Hematopoietic multipotent progenitor cell treated with erythropoietin and hydrocortisone succinate and interleukin-3 and kit ligand, for 15 days (in vitro differentiated cells): ENCODE measurements at regions not wholly inside any gene's neighbourhood (a gene's known extent, or its start where the extent isn't known, plus 50 kb on each side); places are given as distances from the start of the nearest gene placed in this dataset.

Experiments
- DNase-seq: peaks from one replicate; pipeline ENCODE4 v3.0.0-alpha.2; 2015; ENCODE audit warnings: low spot score

- no peak for DNase-seq
These were observed 160.9 kb upstream of the CSF3R start for GRCh38 chr1:36643371-36644270.

DNA sequence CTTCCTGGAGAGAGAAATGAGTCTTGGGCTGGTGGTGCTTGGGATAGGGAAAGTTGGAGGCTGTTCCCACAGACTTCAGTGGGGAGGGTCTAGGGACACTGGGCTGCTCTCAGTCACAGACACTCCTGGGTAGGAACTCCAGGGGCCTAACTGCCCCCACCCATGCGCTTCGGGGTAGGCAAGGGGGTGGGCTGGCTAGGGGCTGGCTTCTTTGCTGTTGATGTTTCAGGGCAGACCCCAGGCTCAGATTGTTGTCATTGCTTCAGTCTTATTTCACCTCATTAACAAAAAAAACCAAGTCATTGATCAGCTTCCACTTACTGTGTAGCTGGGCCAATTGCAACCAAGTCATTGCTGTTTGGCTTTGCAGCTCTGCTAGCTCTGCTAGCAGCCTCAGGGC lies 160.1 kb upstream of the CSF3R start:
- no peak for DNase-seq

GRCh38 chr1:36641776-36642175 lies 159.1 kb upstream of the CSF3R start:
- no peak for DNase-seq

DNA sequence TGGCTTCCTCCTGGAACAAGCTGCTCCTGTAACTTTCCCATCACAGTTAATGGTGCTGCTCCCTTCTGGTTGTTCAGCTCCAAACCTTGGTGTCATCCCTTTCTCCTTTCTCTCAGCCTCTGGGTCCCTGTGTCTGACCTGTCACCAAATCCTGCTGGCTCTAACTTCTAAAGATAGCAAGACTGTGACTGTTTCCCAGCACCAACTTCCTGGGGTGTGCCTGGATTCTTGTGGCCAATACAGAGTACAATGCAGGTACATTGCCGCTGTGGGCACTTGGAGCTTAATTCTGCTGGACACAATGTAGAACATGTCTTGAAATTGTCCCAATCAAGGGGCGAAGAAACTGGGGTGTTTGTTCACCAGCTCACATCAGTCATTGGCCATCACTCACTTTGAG lies 156.7 kb upstream of the CSF3R start:
- DNase-seq = no peak

- DNase-seq = no peak
These were observed 155.6 kb upstream of the CSF3R start for GRCh38 chr1:36638268-36638667.

DNA sequence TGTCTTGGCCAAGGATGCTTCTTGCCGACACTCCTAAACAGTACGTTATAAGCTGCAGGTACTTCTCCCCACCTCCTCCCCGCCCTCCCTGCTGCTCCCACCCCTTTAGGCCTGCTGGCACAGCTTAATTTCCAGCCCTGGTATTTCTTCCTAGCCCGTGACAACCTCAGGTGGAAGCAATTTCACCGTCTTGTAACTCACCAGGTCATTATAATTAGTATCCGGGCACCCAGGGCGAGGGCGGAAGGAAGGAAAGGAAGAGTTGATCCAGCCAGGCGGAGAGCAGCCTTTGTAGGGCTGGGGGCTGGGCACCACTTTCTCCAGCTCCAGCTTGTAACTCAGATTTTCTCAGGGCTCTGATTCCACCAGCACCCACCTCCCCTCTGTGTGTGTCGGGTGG lies 153.5 kb upstream of the CSF3R start:
- DNase-seq = no peak

- DNase-seq = no peak
These were observed 152.6 kb upstream of the CSF3R start for GRCh38 chr1:36635284-36635683.

- DNase-seq = no peak
These were observed 146.1 kb upstream of the CSF3R start for GRCh38 chr1:36628804-36629203.

GRCh38 chr1:36626435-36626834 lies 143.7 kb upstream of the CSF3R start:
- DNase-seq = no peak

- DNase-seq = no peak
These were observed 143.2 kb upstream of the CSF3R start for GRCh38 chr1:36625935-36626310.

DNA sequence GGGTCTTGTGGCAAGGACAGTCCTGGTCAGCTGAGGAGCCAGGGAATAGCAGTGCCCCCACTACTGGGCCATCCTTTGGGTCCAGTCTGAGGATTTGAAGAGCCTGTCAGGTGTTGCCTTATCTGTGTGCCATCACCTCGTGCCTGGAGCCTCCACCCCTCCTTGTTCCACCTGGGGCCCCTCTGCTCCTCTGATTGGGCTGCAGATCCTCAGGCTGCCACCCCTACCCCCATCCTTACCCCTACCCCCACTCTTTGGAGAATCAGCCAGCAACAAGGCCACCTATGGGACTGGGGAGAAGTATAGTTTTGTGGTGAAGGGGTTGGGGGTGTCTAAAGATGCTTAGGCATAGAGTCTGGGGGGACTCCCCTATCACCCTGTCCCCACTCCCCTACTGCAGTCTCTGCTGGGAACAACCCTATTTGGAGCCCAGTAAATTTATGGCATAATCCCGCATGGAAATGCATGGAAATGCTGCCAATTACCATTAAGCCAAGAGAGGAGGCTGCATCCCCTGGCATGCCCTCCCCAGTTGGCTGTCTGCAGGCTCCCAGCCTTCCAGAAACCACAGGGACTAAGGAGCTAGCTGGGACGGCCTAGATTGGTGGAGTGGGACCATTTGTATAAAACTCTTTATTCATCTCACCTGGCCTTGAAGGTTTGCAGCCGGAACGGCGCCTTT lies 142.7 kb upstream of the CSF3R start:
- DNase-seq = no peak

GRCh38 chr1:36624466-36624865 lies 141.8 kb upstream of the CSF3R start:
- DNase-seq = no peak

- no peak for DNase-seq
These were observed 140.3 kb upstream of the CSF3R start for GRCh38 chr1:36622741-36623648.

GRCh38 chr1:36621531-36621930 lies 138.8 kb upstream of the CSF3R start:
- no peak for DNase-seq

DNA sequence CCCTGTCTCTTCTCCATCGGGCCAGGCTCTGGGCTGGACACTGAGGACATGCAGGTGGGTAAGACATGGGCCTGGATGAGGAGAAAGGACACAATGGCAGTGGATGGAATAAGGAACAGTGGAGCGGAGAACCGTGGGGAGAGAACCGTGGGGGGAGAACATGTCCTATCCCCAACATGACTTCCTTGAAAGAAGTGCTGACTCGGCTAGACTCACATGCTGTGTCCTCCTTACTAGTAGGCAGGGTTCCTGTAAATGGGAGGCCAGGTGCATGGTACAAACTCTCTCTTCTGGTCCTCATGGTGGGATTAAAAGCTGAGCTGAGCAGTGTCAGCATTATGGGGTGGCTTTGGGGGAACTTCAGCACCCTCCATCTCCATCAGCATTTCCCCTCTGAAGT lies 137.4 kb upstream of the CSF3R start:
- DNase-seq = no peak

- no peak for DNase-seq
These were observed 132.3 kb upstream of the CSF3R start for GRCh38 chr1:36614991-36615390.

DNA sequence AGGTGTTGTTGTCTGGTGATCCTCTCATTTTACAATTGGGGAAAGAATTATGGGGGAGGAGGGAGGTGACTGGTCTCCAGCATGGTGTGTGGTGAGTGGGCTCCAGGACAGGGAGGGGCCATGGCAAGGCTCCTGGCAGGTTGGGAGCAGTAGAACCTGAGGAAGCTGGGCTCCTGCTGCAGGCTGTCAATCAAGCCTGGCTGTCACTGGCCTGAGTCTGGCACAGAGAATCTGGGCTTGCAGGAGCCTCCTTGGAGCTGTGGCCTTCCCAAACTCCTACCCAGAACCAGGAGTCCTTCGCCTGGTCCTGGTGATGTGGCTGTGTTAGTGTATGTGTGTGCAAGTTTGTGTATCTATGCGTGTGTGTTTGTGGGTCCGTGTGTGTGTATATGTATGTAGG lies 131.9 kb upstream of the CSF3R start:
- no peak for DNase-seq

DNA sequence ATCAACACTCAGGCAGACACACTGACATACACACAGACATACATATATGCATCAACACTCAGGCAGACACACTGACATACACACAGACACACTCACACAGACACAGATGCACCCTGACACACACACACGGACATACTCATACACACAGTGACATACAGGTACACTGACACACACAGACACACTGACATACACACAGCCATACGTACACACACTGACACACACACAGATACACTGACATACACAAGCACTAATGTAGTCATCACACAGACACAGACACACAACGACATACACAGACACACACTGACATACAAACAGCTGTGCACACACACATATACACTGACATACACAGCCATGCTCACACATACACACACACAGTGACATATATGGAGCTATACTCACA lies 131.0 kb upstream of the CSF3R start:
- no peak for DNase-seq

DNA sequence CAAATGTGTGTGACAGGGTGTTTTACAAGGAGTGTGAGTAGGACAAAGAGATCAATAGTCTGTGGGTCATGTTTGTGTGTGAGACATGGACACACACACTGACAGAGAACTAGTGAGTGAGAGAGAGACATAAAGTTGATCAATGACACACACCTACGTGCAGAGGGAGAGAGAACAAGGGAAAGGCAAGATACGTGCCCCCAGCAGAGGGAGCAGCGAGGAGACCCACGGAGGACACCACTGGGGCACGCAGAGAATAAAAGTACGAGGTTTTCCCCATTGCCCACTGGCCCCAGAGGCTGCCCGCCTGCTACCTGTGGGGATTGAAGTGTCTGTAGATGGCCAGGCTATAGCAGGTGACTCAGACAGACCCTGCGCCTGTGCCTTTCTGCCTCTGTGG lies 130.2 kb upstream of the CSF3R start:
- no peak for DNase-seq

DNA sequence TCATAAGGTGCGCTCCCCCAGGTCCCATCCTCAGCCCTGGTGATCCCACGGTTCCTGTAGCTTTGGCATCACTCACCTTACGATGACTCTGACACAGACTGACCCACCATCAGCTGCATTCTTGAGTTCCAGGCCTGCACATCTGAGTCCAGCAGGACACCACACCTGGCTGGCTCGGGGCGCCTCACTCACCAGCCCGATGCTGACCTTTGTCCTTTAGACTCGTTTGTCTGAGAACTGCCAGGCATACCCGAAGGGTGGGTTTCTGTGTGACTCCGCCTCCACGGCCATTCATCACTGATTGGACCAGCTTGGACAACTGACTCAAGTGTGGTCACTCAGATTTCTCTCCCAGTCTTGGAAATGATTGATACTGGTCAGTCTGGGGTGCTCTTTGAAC lies 129.4 kb upstream of the CSF3R start:
- no peak for DNase-seq

DNA sequence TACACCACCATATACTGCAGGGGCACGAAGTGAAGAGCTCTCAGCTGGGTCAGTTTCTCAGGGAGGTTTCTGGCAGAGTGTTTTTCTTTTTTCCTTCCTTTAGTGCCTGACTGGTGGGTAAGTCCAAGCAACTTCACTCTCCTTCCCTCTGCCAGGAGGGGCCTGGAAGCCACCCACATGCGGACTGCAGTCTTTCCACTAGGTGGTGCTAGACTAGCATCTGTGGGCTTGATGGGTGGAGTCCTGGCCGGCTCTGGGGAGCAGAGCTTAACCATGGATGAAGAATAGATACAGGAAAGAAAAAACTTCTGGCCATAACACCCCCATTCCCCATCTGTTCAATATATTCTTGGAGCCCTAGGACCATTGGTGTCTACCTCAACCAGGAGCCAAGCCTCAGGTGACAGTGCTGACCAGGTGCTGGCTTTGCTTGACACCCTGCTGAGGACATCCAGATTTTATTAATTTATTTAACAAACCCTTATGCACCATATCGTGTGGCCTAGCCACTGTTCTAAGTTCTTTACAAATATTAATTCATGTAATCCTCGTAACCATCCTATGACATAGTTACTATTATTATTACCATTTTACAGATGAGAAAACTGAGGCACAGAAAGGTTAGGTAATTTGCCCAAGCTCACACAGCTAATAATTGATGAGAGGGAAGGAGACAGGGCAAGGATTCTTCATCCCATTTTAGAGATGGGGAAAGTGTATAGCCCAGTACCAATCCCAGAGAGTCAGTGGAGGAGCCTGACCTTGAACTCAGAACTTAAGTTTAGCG lies 126.7 kb upstream of the CSF3R start:
- DNase-seq = peak; percentile 43

DNA sequence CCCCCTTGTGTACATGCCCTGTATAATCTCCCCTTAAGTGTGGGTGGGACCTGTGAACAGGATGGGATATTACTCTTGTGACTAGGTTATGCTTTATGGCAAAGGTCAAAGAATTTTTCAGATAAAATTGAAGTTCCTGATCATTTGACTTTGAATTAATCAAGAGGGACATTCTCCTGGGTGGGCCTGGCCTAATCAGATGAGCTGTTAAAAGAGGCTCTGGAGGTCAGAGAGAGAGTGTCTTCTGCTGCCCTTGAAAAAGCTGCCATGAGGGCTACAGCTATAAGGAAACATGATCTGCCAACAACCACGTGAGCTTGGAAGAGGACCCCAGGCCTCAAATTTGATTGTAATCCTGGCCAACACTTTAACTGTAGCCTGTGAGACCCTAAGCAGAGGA lies 125.6 kb upstream of the CSF3R start:
- DNase-seq = no peak
